ENCODE measurements at regions not wholly inside any gene's neighbourhood (a gene's known extent, or its start where the extent isn't known, plus 50 kb on each side); places are given as distances from the start of the nearest gene placed in this dataset.
"Not testable (repeated sequence)": the region's sequence is repeated elsewhere in the genome, so short reads cannot be mapped to it uniquely, and the experiment has no call there.

DNA sequence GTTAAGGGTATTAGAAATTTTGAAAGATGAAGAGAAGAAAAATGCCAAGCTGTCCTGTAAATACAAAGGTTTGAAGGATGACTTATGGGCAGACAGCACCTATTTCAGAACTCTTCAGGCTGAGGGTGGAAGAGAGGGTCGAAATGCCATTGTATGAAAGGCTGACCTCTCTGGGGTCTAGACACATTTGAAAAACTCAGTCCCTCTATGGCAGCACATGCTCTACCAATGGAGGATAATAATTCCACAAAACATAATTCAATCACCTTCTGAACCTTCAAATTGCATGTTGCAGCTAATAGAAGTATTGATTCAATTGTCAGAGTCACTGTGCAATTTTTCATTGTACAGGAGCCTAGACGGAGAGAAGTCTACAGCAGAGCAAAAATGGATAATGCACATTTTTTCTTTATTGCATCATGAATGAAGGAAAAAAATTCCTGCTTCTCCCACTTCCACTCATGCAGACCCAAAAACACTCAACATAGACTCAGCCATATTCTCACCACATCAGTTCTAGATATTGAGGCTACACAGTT lies 569.1 kb downstream of the TBL1XR1 start:
- no peak for DNase-seq (ENCODE audit: low read depth)

DNA sequence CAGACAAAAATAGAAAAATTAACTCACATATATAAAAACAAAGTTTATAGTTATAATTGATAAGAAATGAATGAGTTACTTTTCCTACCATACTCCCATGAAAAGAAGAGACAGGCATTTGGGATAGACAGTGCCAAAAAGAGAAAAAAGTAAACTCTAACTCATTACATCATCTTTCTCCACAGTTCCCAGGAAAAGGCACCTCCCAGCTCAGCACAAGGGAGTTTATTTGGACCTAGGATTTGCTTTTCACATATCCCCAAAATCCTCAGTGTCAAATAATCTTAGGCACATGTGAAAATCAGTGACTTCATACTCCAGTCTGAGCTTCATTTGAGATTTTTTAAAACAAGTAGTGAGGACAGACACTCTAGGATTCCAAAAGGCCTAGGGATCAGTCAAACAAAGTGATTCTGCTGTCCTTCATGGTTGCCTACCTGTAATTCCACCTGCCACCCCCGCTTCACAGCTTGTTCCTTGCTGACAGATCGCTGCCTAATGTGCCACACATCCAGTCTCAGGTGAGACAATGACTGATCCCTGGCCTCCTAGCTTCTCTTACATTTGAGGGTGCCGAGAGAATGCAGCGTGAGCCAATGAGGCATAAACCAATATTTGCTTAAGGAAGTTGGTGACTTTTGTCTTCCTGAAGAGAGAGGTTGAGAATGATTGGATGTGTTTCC lies 573.7 kb downstream of the TBL1XR1 start:
- DNase-seq (ENCODE audit: low read depth): no peak

DNA sequence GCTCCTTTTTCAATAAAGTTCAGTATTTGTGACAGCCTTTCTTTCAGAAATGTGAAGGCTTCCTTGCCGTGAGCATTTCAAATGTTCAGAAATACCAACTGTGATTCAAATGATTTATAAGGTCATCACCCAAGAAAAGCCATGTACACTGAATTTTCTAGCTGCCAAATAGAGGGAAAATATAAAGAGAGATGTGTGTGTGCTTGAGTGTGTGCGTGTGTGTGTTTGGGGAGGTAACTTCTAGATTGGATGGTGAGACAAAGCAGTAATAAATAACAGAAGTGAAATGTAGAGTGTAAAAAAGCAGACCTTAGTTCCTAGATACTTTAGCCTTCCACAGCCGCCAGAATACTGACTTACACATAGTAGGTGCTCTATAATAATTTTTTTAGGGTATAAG lies 577.4 kb downstream of the TBL1XR1 start:
- DNase-seq (ENCODE audit: low read depth): no peak

DNA sequence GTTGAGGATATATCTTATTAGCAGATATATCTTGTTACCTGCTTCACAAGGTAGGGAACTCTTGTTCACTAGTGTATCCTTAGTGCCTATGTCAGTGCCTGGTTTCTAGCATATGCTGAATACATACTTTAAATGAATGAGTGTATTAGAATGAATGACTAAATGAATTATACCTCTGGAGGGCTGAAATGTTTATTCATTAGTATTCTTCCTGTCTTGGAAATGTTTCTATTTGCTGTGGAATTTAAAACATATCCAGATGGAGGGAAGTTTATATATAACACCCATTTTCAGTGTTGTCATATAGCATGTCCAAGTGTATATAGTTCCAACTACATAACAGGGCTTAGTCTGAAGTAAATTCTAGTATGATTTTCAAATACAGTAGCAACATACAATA lies 581.5 kb downstream of the TBL1XR1 start:
- DNase-seq (ENCODE audit: low read depth): no peak

DNA sequence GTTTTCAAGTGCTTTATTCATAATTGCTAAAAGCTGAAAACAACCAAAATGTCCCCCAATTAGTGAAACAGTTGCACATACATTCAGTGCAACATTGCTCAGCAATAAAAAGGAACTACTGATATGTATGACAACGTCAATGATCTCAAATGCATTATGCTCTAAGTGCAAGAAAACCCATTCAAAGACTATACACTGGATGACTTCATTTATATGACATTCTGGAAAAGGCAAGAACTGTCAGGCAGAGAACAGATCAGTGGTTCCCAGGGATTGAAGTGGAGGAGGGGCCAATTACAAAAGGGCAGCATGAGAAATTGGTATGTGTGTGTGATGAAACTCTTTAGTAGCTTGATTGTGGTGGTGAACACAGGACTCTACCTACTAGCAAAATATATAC lies 585.6 kb downstream of the TBL1XR1 start:
- DNase-seq (ENCODE audit: low read depth): no peak

DNA sequence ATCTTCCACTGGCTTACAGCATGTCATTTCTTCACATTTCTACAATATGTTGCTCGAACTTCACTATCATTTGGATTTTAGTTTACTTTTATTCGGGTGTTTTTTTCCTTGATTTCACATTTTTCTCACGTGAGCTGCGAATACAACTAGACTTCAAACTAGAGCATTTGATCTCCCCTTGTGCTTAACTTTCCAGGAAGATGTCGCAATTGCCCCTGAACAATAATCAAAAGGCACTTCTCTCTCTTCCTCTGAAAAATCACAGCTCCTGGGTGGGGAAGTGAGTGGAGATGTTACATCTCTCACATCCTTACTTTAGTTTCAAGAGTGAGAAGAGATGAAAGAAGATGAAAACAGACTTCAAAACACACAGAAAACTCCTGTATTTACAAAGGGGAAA lies 587.9 kb downstream of the TBL1XR1 start:
- no peak for DNase-seq (ENCODE audit: low read depth)

DNA sequence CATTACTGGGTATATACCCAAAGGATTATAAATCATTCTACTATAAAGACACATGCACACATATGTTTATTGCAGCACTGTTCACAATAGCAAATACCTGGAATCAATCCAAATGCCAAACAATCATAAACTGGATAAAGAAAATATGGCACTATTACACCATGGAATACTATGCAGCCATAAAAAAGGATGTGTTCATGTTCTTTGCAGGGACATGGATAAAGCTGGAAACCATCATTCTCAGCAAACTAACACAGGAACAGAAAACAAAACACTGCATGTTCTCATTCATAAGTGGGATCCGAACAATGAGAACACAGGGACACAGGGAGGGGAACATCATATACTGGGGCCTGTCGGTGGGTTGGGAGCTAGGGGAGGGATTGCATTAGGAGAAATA lies 591.7 kb downstream of the TBL1XR1 start:
- DNase-seq (ENCODE audit: low read depth): not testable (repeated sequence)

DNA sequence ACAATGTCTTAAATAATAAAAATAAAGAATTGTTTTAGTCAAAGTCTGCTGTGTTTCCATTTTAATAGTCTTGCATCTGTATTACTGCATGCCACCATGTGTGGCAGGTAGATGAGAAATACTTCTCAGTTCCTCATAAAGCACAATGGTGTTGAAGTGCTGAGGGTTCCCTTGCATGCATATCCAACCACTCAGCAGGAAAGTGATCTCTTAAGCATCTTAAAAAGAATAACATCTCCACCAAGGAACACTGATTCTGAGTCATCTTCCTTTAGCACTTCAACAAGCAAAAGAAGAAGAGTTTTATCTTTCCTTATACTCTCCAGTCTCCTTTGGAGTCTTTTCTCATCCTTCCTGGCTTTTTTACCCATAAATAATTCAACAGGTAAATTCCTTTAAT lies 602.0 kb downstream of the TBL1XR1 start:
- no peak for DNase-seq (ENCODE audit: low read depth)

DNA sequence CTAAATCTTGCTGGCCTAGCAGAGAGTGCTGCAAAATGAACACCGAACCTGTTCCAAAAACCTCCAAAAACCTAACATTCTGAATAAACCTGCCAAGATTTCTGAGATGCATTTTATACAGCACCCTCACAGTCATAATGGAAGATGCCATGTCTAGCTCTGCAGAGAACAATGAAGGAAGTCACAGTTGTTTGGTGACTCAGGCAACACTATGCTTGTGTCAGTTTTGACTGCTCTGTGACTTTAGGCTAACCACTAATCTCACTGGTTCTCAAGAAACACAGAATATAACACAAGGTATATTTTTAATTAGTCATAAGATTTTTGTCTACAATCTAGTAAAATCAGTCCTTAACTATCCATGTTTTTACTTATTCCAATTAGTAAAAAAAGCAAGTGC lies 606.6 kb downstream of the TBL1XR1 start:
- DNase-seq (ENCODE audit: low read depth): no peak

DNA sequence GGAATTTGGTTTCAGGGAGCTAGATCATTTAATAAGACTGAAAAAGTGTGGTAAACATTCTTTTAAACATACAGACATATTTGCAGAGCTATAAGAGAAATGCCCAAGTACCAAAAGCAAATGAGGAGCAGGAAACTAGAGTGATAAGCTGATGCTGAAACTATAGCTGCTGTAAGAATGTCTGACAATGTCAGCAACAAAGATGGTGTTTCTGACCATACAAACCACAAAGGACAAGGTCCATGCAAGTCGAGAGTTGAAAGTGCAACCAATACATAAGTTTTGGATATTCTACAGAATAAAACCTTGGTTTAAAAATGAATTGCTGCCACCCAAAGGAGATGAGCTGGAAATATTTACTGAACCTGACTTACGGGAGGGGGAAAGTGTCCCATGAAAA lies 610.2 kb downstream of the TBL1XR1 start:
- DNase-seq (ENCODE audit: low read depth): no peak

DNA sequence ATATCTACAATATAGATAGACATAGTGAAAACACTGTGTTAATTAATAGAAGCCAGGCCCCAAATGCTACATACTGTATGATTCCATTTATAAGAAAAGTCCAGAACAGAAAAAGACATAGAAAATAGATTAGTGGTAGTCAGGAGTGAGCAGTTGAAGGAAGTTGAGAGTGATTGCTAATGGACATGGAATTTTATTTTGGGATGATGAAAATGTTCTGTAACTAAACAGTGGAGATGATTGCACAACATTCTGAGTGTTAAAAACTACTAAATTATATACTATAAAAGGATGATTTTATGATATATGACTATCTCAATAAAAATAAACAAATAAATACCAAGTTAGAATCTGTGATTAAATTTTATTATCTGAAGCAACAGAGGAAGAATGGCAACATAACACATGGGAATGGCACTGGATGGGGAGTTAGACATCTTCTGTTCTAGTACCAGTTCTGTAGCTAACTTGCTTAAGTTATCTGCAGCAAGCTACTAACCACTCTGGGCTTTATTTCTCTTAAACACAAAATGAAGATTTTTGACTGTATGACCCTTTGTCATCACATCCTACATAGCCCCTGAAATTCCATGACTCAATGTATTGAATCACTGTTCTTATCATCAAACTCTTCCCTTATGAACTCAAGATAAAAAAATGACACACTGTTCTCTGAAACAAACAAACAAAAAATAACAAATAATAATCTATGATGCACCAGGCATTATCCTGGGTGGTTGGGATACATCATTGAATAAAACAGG lies 612.7 kb downstream of the TBL1XR1 start:
- no peak for DNase-seq (ENCODE audit: low read depth)

DNA sequence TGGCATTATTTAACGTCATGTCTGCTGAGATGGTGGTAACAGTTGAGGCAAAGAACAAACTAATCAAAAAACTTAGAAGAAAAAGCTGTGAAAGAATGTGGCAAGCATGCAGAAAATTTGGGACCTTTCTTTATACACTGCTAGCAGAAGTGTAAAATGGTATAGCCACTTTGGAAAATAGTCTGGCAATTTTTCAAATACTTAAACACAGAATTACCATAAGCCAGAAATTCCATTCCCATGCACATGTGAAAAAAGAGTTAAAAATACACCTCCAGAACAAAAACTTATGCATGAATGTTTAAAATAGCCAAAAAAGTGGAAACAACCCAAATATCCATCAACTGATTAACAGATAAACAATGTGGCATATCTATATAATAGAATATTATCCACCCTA lies 613.3 kb downstream of the TBL1XR1 start:
- DNase-seq (ENCODE audit: low read depth): no peak

DNA sequence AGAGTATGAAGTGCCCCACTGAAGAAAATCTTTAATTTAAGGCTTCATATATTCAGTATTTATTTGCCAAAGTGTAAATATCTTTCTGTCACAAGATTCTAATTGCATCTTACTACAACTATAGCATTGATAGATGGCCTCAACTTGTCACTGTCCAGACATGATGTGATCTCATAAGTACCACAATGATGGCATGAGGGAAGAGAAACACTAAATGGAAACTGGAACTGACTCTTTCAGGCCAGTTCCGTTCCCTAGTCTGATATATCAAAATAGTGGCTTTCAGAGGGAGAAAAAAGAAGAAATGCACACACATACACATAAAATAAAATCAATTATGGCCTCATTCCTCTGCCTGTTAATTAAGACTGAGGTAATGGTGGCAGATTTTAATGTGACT lies 615.7 kb downstream of the TBL1XR1 start:
- DNase-seq (ENCODE audit: low read depth): no peak

DNA sequence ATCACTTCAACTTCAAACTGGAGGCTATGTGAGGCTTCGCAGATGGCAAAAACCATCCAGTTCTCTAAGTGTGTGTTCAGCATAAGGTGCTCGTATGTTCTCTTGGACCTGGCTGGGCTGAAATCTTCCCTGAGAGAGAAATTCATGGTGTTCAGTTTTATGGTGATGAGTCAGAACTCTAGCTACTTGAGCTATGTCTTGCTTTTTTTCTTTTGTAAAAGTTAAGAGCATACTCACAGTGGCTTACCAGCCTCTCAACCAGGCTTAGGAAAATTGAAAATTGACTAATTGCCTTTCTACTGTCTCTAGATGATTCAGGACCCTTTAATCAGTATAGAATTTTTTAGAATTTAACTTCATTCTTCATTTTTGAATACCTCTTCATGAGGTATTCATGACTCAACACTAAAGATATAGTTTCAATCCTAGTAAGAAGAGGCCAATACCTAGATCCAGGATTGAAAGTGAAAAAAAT lies 617.5 kb downstream of the TBL1XR1 start:
- no peak for DNase-seq (ENCODE audit: low read depth)

DNA sequence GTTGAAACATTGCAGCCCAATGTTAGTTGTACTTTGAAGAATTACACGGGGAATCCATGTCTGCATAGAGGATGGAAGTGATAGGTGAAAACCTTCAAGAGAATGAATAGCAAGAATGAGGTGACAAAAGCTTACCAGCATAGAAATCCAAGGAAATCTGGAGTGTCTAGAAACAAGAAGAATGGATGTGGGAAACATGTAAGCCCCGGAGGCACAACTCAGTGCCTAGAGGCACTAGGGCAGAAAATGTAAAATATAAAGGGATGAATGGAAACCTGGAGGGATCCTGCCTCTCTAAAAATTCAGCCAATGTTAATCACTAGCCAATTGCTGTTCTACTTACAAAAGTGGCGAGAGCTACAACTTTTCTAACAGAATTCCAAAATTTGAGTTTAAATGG lies 619.0 kb downstream of the TBL1XR1 start:
- no peak for DNase-seq (ENCODE audit: low read depth)

DNA sequence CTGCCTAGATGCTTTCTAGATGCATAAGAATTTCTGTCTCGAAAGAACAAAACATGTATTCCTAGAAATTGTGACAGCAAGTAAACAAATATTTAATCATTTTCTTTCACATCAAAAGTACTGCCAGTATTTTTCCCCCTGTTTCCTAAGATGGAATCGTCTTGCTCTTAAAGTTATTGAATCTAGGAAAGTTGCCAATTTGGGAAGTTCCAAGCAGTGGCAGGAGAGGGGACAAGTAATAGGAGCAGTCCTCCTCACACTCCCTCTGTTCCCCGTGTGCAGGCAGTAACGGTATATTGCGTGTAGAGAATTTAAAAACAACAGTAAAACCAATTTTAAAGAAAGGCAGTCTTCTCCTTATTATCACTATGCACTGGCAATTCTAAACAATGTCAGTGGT lies 619.8 kb downstream of the TBL1XR1 start:
- DNase-seq (ENCODE audit: low read depth): no peak

DNA sequence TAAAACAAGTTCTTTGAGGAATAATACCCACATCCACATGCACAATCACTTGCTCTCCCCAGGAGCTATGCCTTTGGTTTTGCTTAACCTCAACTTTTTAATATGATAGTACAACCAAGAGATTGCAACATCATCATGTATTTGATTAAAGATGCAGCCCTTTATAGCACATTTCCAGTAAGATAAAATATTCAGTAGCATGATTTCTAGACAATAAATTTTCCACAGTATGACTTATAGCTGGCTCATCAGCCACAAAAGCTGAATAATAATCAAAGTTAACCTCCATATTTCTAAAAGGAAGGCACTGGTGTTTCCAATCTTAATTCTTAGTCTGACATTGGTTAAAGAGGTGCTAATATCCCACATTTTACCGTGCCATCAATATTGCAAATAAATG lies 622.5 kb downstream of the TBL1XR1 start:
- DNase-seq (ENCODE audit: low read depth): no peak

DNA sequence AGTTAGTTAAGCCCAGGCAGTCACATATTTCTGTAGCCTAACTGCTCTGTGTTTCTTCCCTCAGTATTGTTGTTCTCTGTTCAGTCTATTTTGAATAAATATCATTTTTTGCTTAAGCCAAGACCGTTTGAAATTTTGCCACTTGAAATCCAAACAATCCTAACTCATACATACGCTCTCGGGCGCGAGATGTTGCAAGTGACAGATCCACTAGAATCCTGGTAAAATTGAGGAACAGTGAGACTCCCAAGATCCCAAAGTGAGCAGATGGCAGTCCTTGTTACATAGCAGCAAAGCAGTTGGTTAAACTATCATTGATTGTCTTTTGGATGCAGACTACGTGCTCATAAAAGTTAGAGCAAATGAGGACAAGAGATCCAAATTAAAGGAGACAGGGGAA lies 625.4 kb downstream of the TBL1XR1 start:
- DNase-seq (ENCODE audit: low read depth): no peak

DNA sequence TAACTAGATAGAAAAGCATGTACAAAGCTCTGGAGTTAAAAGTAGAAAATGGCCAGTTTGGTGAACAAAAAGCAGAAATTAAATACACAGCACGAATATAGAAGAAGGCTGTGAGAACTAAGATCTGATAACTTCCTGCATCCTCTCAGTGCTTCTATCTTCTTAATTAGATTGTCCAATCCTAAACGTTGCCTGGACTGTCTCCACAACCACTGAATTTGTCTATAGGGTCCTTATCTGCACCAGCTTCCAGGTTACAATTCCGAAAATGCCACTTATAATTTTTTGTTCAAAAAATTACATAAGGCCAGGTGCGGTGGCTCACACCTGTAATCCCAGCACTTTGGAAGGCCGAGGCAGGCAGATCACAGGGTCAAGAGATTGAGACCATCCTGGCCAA lies 626.3 kb downstream of the TBL1XR1 start:
- DNase-seq (ENCODE audit: low read depth): no peak

DNA sequence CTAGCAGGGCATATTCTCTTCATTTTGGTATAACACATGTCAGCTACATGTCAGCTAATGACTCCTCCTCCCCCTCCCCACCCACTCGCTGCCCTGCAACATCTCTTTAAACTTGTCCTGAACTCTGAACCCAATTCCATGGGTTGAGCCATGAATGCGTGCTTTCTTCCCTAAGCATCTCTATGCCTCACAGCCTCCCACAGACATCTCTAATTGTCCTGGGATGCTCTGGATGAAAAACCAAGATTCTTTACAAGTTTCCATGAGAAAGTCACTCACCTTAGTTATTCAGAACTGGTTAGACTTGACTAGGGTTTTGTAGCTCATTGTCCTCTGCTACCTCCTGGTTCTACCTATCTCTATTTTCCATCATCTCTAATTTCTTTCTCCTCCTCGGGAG lies 629.1 kb downstream of the TBL1XR1 start:
- no peak for DNase-seq (ENCODE audit: low read depth)

DNA sequence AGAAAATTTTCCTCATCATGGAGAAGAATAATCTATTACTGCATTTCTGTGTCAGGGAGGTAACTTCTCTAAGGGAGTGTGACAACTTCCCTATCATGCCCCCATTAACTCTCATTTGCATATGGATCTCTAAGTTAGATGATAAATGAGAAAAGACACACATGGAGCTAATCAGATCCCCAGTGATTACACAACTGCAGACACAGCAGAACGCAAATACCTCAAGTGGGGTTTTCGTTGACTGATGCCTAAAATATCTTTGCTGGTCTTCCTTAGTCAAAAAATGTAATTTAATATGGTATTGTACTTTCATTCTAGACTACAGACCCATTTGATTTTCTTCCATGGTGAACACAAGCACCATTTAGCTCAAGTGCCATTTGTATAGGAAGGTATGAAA lies 630.5 kb downstream of the TBL1XR1 start:
- DNase-seq (ENCODE audit: low read depth): no peak

DNA sequence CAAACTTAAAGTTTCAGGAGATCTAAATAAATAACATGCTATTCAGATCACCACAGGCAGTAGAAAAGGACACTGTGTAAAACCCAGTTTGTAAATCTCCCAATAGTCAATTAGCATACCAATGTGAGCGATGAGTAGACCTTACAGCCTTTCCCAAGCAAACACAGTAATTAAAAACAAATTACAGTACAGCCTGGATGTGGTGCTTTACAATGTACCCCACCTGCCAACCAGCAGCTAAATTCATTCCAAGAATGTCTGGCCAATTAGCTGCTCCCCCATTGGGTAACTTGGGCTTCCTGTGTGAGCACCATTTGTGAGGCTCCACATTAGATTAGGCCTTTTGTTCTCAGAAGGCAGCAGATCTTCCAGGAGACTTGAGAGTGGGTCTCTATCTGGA lies 635.0 kb downstream of the TBL1XR1 start:
- DNase-seq (ENCODE audit: low read depth): no peak

DNA sequence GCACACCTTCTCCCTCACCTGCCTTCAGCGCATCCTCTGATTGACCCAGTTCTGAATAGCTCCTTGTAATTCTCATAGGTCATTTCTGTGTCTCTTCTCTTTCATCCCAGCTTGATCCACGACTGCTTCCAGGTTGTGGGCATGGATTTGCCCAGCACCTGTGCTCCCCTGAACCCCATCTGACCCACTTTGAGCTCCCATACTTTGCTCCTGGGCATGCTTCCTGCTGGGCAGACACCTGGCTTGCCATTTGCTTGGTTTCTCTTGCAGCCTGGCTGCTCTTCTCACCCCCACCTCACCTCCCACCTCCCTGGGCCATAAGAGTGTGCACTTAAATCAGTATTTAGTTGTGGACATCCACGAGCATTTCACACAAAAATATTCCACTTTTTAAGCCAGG lies 635.5 kb downstream of the TBL1XR1 start:
- DNase-seq (ENCODE audit: low read depth): no peak
